ENCODE measurements at regions not wholly inside any gene's neighbourhood (a gene's known extent, or its start where the extent isn't known, plus 50 kb on each side); places are given as distances from the start of the nearest gene placed in this dataset.

- DNase-seq (ENCODE audit: extremely low read depth in 1 of 2, low read depth in 1 of 2) = no peak
These were observed 750.4 kb upstream of the NR2F2 start for GRCh38 chr15:95580121-95580520.

- DNase-seq (ENCODE audit: extremely low read depth in 1 of 2, low read depth in 1 of 2) = no peak
These were observed 748.9 kb upstream of the NR2F2 start for GRCh38 chr15:95581595-95581994.

- no peak for DNase-seq (ENCODE audit: extremely low read depth in 1 of 2, low read depth in 1 of 2)
These were observed 746.4 kb upstream of the NR2F2 start for GRCh38 chr15:95584088-95584487.

- no peak for DNase-seq (ENCODE audit: extremely low read depth in 1 of 2, low read depth in 1 of 2)
These were observed 742.4 kb upstream of the NR2F2 start for GRCh38 chr15:95588056-95588455.

- no peak for DNase-seq (ENCODE audit: extremely low read depth in 1 of 2, low read depth in 1 of 2)
These were observed 739.9 kb upstream of the NR2F2 start for GRCh38 chr15:95590533-95591044.

- no peak for DNase-seq (ENCODE audit: extremely low read depth in 1 of 2, low read depth in 1 of 2)
These were observed 739.2 kb upstream of the NR2F2 start for GRCh38 chr15:95591270-95591669.

- no peak for DNase-seq (ENCODE audit: extremely low read depth in 1 of 2, low read depth in 1 of 2)
These were observed 738.6 kb upstream of the NR2F2 start for GRCh38 chr15:95591886-95592285.

GRCh38 chr15:95594496-95594895 lies 736.0 kb upstream of the NR2F2 start:
- no peak for DNase-seq (ENCODE audit: extremely low read depth in 1 of 2, low read depth in 1 of 2)

- no peak for DNase-seq (ENCODE audit: extremely low read depth in 1 of 2, low read depth in 1 of 2)
These were observed 734.7 kb upstream of the NR2F2 start for GRCh38 chr15:95595759-95596158.

- no peak for DNase-seq (ENCODE audit: extremely low read depth in 1 of 2, low read depth in 1 of 2)
These were observed 734.0 kb upstream of the NR2F2 start for GRCh38 chr15:95596496-95596895.

GRCh38 chr15:95598251-95598855 lies 732.1 kb upstream of the NR2F2 start:
- no peak for DNase-seq (ENCODE audit: extremely low read depth in 1 of 2, low read depth in 1 of 2)

- no peak for DNase-seq (ENCODE audit: extremely low read depth in 1 of 2, low read depth in 1 of 2)
These were observed 730.1 kb upstream of the NR2F2 start for GRCh38 chr15:95600367-95600766.

- no peak for DNase-seq (ENCODE audit: extremely low read depth in 1 of 2, low read depth in 1 of 2)
These were observed 729.6 kb upstream of the NR2F2 start for GRCh38 chr15:95600884-95601283.

- DNase-seq (ENCODE audit: extremely low read depth in 1 of 2, low read depth in 1 of 2) = no peak
These were observed 729.0 kb upstream of the NR2F2 start for GRCh38 chr15:95601525-95601924.

- no peak for DNase-seq (ENCODE audit: extremely low read depth in 1 of 2, low read depth in 1 of 2)
These were observed 726.7 kb upstream of the NR2F2 start for GRCh38 chr15:95603802-95604201.

GRCh38 chr15:95604634-95605036 lies 725.9 kb upstream of the NR2F2 start:
- DNase-seq (ENCODE audit: extremely low read depth in 1 of 2, low read depth in 1 of 2) = no peak

- DNase-seq (ENCODE audit: extremely low read depth in 1 of 2, low read depth in 1 of 2) = no peak
These were observed 725.4 kb upstream of the NR2F2 start for GRCh38 chr15:95605098-95605497.

GRCh38 chr15:95606551-95606950 lies 723.9 kb upstream of the NR2F2 start:
- no peak for DNase-seq (ENCODE audit: extremely low read depth in 1 of 2, low read depth in 1 of 2)

- no peak for DNase-seq (ENCODE audit: extremely low read depth in 1 of 2, low read depth in 1 of 2)
These were observed 722.1 kb upstream of the NR2F2 start for GRCh38 chr15:95608371-95608770.

- no peak for DNase-seq (ENCODE audit: extremely low read depth in 1 of 2, low read depth in 1 of 2)
These were observed 721.4 kb upstream of the NR2F2 start for GRCh38 chr15:95609096-95609495.

- no peak for DNase-seq (ENCODE audit: extremely low read depth in 1 of 2, low read depth in 1 of 2)
These were observed 719.6 kb upstream of the NR2F2 start for GRCh38 chr15:95610945-95611344.

- no peak for DNase-seq (ENCODE audit: extremely low read depth in 1 of 2, low read depth in 1 of 2)
These were observed 715.1 kb upstream of the NR2F2 start for GRCh38 chr15:95615436-95615835.

GRCh38 chr15:95616306-95616705 lies 714.2 kb upstream of the NR2F2 start:
- DNase-seq (ENCODE audit: extremely low read depth in 1 of 2, low read depth in 1 of 2) = no peak

Measured in activated CD8-positive, alpha-beta memory T cell treated with anti-CD3 and anti-CD28 coated beads for 1 hour (primary cell).